IPS DF 19.7 (cell line): ENCODE measurements at regions not wholly inside any gene's neighbourhood (a gene's known extent, or its start where the extent isn't known, plus 50 kb on each side); places are given as distances from the start of the nearest gene placed in this dataset.

Experiments
- DNase-seq: peaks from one replicate; pipeline ENCODE4 v3.0.0-alpha.2; 2013; ENCODE audit warnings: low read depth, low spot score

DNA sequence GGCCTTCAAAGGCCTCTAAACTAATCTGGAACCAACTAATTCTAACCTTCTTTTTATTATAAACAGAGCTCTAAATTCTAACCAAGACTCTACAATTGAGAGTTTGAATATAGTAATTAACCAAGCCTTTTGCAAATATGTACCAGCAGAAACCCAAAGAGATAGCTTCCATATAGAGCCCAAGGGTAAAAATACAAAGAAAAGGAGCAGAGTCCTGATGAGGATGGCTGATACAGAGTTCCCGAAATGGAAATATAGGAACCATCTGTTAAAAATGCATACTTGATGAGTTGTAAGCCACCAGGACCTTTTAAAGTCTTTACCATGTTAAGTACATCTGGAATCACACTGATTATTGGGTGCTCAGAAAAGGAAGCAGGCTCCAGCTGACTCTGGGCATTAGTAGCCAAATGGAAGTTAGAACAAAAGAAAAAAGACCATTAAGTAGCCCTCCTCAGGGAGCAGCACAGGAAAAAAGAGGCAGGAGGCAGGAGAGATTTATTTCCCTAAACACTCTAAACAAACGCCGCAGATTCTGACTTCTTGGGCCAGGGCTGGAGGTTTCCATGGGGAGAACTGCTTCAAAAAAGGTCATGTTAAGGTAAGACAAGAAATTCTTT, 463.1 kb upstream of the FAT3 start:
- no peak for DNase-seq

GRCh38 chr11:91756829-91757480, 467.7 kb upstream of the FAT3 start:
- no peak for DNase-seq

GRCh38 chr11:91755951-91756707, 468.5 kb upstream of the FAT3 start:
- no peak for DNase-seq

- DNase-seq: no peak
These were observed 469.1 kb upstream of the FAT3 start for GRCh38 chr11:91755526-91755925.

DNA sequence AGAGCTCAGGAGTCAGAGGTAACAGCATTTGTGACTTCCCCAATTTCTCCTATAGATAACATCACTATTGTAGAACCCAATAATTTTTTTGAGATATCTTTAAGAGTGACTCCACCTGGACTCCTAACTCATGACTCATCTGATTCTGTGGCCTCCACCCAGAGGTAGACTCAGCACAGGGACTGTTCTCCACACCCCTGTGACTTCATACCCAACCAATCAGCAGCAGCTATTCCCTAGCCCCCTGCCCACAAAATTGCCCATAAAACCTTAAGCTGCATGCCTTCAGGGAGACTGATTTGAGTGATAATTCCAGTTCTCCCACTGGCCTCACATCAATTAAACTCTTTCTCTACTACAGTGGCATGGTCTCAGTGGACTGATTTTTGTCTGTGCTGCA, 475.4 kb upstream of the FAT3 start:
- no peak for DNase-seq

GRCh38 chr11:91742155-91742554, 482.5 kb upstream of the FAT3 start:
- DNase-seq: no peak

DNA sequence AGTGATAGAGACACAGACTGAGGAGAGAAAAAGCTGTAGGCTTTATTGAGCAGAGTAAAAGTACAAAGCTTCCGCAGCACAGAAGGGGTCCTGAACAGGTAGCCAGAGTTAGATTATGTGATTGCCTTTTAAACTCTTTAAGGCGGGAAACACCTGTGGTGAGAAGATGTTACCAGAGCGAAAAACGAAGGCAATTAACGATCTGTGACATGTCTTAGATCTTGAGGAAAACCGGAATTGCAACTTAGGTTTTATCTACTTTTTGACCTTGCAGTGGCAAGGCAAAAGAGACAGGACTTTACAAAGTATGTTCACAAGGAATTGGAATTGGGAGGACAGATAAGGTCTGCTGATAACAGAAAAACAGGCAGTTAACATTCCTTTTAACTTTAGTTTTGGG, 493.6 kb upstream of the FAT3 start:
- no peak for DNase-seq

GRCh38 chr11:91730620-91731019, 494.0 kb upstream of the FAT3 start:
- DNase-seq: no peak

DNA sequence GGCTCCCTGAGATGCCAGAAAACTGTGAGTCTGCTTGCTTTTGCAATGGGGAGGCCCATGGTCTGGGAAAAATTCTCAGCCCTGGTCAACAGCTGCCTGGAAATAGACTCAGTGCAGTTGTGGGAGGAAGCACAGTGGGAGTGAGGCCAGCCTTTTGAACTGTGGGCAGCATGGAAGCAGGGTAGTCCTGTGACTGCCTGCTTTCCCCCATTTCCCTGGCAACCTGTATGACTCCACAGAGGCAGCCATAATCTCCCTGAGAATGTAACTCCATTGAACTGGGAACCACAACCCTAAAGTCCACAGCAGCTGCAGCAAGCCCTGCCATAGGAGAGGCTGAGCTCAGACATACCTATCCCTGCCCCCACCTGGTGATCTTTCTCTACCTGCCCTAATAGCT, 494.6 kb upstream of the FAT3 start:
- no peak for DNase-seq

GRCh38 chr11:91717169-91717568, 507.4 kb upstream of the FAT3 start:
- no peak for DNase-seq

DNA sequence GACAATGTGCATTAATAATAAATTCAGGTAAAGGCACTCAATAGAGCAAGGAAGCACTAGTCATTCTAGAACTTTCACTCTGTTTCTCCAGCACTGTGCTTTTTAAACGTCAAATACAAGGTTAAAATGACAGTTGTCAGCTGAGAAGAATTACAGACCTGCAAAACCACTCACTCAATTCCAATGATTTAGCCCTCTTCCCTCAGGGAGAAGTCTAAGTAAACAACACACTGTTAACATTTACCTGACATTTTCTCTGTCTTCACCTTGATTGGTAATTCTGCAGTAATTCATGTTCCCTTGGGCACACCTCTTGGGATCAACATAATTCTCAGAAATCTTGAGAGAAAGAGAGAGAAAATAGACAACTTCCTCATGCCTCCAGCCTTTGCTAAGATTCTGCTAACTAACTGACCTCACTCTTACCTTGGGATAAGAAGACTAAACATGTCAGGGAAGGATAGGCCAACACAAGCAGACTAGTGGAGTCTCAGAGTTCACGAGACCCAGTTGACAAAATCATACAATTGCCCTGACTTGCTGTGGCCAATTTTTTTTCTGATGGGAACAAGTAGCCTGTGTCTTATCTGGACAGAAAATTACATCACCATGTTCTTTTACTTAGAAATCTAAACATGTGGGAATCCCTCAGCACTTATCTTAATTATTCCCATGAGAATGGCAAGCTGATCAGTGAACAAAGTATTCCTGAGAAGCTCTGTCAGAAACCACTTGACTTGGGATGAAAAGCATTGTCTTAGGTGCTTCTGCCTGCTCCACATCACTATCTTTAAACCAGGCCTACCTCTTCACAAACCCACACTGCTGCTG, 516.8 kb upstream of the FAT3 start:
- no peak for DNase-seq

- DNase-seq: no peak
These were observed 521.6 kb upstream of the FAT3 start for GRCh38 chr11:91703042-91703441.

GRCh38 chr11:91700854-91701253, 523.8 kb upstream of the FAT3 start:
- no peak for DNase-seq

DNA sequence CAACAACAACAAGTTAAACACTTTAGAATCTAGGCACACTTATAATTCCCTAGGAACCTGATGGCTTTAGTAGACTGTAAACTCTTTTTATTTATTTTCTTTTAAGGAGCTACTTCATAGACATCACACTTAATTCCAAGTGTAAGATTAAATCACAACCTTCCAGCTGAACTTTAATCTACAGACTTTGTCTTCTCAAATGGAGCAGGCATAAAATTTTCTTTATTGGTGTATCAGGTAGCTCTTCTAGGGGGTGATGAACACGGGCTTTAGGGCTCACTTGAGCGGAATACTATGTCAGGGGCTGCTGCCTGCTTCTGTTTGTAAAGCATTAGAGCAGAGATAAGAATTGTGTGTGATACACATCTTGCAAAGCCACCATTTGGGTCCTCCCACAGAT, 525.8 kb upstream of the FAT3 start:
- DNase-seq: no peak

DNA sequence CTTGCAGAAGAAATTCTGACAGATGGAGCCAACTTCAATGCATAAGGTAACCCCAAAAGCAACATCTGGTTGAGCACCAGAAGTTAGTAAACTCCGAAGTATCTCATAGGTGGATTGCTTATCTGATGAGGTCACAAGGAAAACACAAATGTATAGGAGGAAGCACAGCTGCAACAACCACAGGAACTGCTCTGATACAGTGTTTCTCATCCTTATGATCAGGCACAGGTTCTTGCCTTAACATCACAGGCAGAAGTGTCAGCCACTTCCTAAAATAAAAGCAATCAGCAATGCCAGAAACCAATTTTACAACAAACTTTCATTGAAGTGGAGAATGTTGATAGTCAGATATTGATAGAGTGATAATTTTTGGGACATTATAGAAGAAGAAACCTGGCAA, 530.3 kb upstream of the FAT3 start:
- DNase-seq: no peak

GRCh38 chr11:91691872-91692271, 532.7 kb upstream of the FAT3 start:
- no peak for DNase-seq

GRCh38 chr11:91688672-91689071, 535.9 kb upstream of the FAT3 start:
- DNase-seq: no peak

DNA sequence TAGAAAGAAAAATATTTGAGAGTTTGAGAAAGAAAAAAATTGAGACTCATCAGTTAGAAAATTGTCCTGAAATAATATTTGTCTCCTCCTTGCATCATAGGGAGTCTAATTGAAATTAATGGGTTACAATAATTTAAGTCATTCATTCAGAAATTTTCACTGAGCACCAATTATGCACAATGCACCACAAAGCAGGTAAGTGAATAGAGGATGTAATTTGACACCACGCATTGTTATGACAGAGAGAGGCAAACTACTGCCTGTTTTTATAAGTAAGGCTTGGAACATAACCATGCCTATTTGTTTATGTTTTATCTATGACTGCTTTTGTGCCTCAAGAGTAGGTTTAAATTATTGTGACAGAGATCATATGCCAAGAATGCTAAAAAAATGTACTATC, 537.9 kb upstream of the FAT3 start:
- no peak for DNase-seq

DNA sequence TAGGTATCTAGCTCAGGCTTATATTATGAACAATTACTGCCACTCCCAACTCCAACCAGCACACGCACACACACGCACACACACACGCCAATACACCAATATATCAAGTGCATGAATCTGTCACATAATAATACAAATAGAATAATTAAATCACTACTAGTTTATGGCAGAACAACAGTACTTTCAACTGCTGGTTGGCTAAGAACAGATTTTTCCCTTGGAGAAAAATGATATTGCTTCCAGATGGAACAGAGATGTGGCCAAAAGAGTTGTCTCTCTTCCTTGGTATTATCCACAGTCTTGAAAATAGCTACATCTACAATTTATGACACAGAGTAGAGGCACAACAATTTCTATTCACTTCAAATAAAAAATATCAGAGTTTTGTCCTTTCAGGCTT, 538.3 kb upstream of the FAT3 start:
- DNase-seq: no peak

GRCh38 chr11:91673705-91674104, 550.9 kb upstream of the FAT3 start:
- no peak for DNase-seq

- no peak for DNase-seq
These were observed 560.1 kb upstream of the FAT3 start for GRCh38 chr11:91664521-91664920.

DNA sequence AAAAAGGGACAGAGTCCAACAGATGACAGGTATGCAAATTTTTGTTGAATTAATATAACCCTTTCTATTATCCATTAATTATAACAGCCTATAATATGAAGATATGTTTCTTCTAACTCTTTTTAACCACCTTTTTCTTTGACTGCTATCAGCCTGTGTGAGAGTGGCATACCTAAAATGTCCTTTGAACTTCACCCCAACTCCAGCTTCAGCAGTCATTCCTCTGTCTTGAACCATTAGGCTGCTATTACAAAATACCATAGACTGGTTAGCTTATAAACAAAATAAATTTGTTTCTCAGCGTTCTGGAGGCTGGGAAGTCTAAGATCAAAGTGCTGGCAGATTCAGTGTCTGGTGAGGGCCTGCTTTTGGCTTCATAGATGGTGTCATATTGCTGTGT, 564.6 kb upstream of the FAT3 start:
- DNase-seq: no peak
